Neutrophil (primary cell): ENCODE measurements at regions not wholly inside any gene's neighbourhood (a gene's known extent, or its start where the extent isn't known, plus 50 kb on each side); places are given as distances from the start of the nearest gene placed in this dataset.

Experiments used
- H3K27ac ChIP-seq: fragments of 200-600 bp; sonication (generic); 2 replicates; pipeline ENCODE4 v1.5.1; 2016; ENCODE audit warnings: mild to moderate bottlenecking, moderate library complexity
- H3K27me3 ChIP-seq: fragments of 200-600 bp; sonication (generic); 2 replicates; pipeline ENCODE4 v1.6.0; 2016; ENCODE audit warnings: mild to moderate bottlenecking
- H3K36me3 ChIP-seq: fragments of 200-600 bp; sonication (generic); 2 replicates; pipeline ENCODE4 v1.5.1; 2017
- H3K4me1 ChIP-seq, 2 experiments: fragments of 200-600 bp in 1 of 2; sonication (generic) in 1 of 2; 1 replicate in 1 of 2; 2 replicates in 1 of 2; pipeline versions ENCODE4 v1.5.1 to v1.6.1; 2013 to 2016; ENCODE audit warnings: low read depth in 1 of 2, low read length in 1 of 2, mild to moderate bottlenecking in 1 of 2, moderate library complexity in 1 of 2; ENCODE audit not compliant: control insufficient read depth in 1 of 2, insufficient read depth in 1 of 2
- H3K4me3 ChIP-seq, 2 experiments: fragments of 200-600 bp in 1 of 2; sonication (generic) in 1 of 2; 1 replicate in 1 of 2; 2 replicates in 1 of 2; pipeline ENCODE4 v1.5.1; 2013 to 2016; ENCODE audit warnings: low read depth in 1 of 2, low read length in 1 of 2, mild to moderate bottlenecking in 1 of 2, moderate library complexity in 1 of 2
- H3K9me3 ChIP-seq: fragments of 200-600 bp; sonication (generic); 2 replicates; pipeline ENCODE4 v1.5.1; 2016
- TF ChIP-seq, protein P1 (sequence below): fragments of 200-600 bp; sonication (generic); IDR thresholded peaks from 2 replicates; pipeline ENCODE4 v1.5.1; 2016; ENCODE audit warnings: antibody characterized with exemption

DNA sequence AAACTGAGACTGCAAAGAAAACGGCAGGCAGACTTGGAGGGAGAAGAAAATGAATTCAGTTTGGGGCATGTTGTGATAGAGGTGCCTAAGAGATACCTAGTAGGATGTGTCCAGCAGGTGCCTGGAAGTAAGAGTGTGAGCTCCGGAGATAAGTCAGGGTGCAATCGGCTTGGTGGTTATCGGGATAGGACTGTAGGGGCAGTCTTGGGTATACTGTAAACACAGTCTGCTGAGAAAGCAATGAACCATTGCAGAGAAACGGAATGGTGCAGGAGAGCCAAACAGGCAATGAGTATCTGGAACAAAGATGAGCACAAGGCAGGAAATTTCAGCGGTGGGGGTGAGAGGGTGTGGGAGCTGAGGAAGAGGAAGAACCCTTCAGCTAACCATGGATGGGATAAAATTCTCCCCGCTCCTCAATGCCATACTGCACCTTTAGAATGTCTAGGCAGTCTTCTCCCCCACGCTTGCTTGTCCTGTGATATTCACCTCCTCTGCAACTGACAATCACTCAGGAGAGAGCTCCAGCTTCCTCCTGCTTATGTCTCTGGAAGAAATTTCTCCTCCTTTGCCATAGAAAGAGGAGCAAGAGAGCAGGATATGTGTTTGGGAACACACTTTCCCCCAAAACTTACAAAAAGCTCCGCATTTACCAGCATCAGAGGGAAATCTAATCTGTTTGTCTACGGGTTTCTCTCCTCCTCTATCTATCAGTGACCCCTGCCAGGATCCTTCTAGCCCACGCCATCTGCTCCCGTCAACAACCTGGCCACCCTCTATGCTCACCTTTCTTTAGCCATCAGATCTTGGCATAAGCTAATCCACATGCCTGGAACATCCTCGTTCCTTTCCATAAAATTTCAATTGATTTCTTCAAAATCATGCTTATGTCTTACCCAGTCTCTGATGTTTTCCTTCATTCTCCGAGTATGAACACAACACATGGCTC lies 381.7 kb upstream of the JARID2 start:
- no peaks in the 10 kb centered on the region for H3K9me3 ChIP-seq
- peak overlapping the region in 1 of 2 experiments; percentile 40 for H3K4me3 ChIP-seq
- peaks cover 49 to 65% of the 10 kb centered on the region in 2 experiments for H3K4me1 ChIP-seq
- H3K27ac ChIP-seq: peak overlapping the region; percentile 89
- TF ChIP-seq, protein P1, sequence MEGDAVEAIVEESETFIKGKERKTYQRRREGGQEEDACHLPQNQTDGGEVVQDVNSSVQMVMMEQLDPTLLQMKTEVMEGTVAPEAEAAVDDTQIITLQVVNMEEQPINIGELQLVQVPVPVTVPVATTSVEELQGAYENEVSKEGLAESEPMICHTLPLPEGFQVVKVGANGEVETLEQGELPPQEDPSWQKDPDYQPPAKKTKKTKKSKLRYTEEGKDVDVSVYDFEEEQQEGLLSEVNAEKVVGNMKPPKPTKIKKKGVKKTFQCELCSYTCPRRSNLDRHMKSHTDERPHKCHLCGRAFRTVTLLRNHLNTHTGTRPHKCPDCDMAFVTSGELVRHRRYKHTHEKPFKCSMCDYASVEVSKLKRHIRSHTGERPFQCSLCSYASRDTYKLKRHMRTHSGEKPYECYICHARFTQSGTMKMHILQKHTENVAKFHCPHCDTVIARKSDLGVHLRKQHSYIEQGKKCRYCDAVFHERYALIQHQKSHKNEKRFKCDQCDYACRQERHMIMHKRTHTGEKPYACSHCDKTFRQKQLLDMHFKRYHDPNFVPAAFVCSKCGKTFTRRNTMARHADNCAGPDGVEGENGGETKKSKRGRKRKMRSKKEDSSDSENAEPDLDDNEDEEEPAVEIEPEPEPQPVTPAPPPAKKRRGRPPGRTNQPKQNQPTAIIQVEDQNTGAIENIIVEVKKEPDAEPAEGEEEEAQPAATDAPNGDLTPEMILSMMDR: no peak
- no peaks in the 10 kb centered on the region for H3K36me3 ChIP-seq
- H3K27me3 ChIP-seq: no peaks in the 10 kb centered on the region

DNA sequence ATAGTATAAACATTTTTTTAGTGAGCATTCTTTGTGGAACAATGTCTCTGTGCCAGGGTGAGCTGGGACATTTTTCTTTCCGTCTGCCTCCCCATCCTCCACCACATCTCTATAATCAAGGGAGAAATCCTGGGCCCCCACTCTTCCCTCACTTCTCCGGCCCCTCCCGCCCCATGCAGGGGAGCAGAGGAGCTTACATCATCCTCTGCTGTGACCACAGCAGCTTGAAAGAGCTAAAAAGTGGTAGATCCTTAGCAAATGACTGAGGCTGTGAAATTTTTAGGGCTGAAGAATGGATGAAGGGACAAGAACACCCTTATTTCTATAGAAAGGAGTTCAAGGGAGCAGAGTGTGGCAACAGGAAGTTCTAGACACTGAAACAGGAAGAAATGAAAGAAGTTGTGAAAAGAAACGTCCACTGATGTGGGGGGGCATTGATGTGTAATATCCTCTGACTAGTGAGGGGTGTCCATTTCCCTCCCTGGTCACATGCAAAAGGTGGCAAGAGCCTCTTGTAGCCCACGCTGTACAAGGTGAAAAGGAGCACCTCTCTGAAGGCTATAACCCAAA lies 380.3 kb upstream of the JARID2 start:
- Histone ChIP-seq H3K4me1 (peaks cover 51 to 67% of the 10 kb centered on the region in 2 experiments), H3K4me3 (peak overlapping the region; percentile 9 to 40), H3K27ac (peak overlapping the region; percentile 89), H3K27me3 (no peaks in the 10 kb centered on the region), H3K9me3 (no peaks in the 10 kb centered on the region), H3K36me3 (no peaks in the 10 kb centered on the region)
- TF ChIP-seq, protein P1: no peak

DNA sequence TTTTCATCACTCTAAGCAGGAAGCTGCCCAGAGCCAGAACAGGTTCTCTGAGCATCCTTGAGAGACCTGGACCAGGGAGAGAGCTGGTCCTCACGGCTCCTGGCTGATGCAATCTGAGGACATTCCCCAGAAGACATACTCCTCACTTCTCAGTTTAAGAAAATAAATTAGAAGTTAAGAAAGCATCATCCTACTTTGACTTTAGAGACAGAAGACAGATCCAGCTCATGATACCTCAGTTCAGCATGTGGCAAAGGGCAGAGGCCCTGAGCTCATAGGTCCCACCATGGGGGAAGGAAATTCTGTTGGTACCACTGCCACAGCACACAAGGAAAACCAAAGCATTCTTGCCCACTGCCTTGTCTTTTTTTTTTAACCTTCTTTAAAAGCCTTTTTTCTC lies 378.1 kb upstream of the JARID2 start:
- no peak overlapping the region for H3K4me3 ChIP-seq
- H3K9me3 ChIP-seq: no peaks in the 10 kb centered on the region
- H3K27me3 ChIP-seq: no peaks in the 10 kb centered on the region
- peaks cover 58% of the 10 kb centered on the region in 2 experiments for H3K4me1 ChIP-seq
- H3K27ac ChIP-seq: peak overlapping the region; percentile 89
- TF ChIP-seq, protein P1: no peak
- no peaks in the 10 kb centered on the region for H3K36me3 ChIP-seq

DNA sequence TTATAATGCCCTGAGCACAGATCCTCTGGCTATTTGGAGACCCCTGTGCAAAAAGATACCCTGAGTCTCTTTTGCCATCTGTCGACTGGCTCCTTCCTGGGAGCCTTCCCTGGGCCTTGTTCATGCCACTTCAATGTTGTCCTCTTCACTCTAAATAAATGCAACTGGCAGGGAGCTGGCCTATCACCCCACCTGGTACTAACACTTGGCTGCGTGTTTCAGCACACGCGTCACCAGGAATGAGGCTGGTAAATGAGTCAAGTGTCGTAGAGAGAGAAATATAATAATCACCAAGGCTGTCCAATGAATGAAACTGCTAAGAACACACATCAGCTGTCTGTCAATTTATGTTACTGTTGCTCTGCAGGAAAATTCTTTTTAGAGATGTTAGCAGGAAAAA lies 374.6 kb upstream of the JARID2 start:
- Histone ChIP-seq H3K27me3 (no peaks in the 10 kb centered on the region), H3K4me1 (peaks cover 40 to 53% of the 10 kb centered on the region in 2 experiments), H3K9me3 (no peaks in the 10 kb centered on the region), H3K4me3 (no peak overlapping the region), H3K27ac (no peak overlapping the region), H3K36me3 (no peaks in the 10 kb centered on the region)
- TF ChIP-seq, protein P1: no peak

DNA sequence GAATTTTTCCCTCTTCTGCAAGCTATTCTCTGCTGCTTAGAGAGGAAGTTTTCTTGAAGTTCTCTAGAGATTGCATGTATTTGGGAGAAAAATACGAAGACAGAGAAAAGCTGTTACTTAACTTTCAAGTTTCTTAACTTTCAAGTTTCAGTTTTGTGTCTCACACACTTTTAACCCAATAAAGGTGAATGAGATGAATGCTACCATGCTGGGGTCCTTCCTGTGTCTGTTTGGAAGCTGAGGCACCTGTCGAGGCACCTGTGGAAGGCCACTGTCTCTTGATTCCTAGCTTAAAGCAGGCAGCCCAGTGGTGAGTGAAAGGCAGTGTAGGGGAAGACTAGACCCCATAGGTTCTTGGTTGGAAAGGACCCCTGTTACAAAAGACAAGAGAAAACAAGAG lies 372.8 kb upstream of the JARID2 start:
- H3K27ac ChIP-seq: peak overlapping the region; percentile 70
- H3K27me3 ChIP-seq: no peaks in the 10 kb centered on the region
- H3K4me3 ChIP-seq: no peak overlapping the region
- TF ChIP-seq, protein P1: no peak
- H3K36me3 ChIP-seq: no peaks in the 10 kb centered on the region
- H3K9me3 ChIP-seq: no peaks in the 10 kb centered on the region
- peaks cover 37 to 56% of the 10 kb centered on the region in 2 experiments for H3K4me1 ChIP-seq
